Endothelial cell (in vitro differentiated cells): ENCODE measurements at regions not wholly inside any gene's neighbourhood (a gene's known extent, or its start where the extent isn't known, plus 50 kb on each side); places are given as distances from the start of the nearest gene placed in this dataset.
"Not testable (repeated sequence)": the region's sequence is repeated elsewhere in the genome, so short reads cannot be mapped to it uniquely, and the experiment has no call there.

Source experiments
- DNase-seq: peaks from one replicate; pipeline ENCODE4 v3.0.0; 2021; ENCODE audit warnings: low spot score
- H3K27ac Mint-ChIP-seq: one replicate; pipeline ENCODE4 v1.8.0; 2021; ENCODE audit warnings: mixed read lengths, inconsistent platforms; ENCODE audit not compliant: unreplicated experiment
- H3K27me3 Mint-ChIP-seq: one replicate; pipeline ENCODE4 v1.8.0; 2021; ENCODE audit warnings: mild to moderate bottlenecking, moderate library complexity, mixed read lengths, inconsistent platforms; ENCODE audit not compliant: unreplicated experiment
- H3K36me3 Mint-ChIP-seq: one replicate; pipeline ENCODE4 v1.8.0; 2021; ENCODE audit warnings: mild to moderate bottlenecking, low read depth, mixed read lengths, inconsistent platforms; ENCODE audit not compliant: unreplicated experiment
- H3K4me1 Mint-ChIP-seq: one replicate; pipeline ENCODE4 v1.8.0; 2021; ENCODE audit warnings: mild to moderate bottlenecking, mixed read lengths, inconsistent platforms; ENCODE audit not compliant: unreplicated experiment
- H3K4me3 Mint-ChIP-seq: one replicate; pipeline ENCODE4 v1.8.0; 2021; ENCODE audit warnings: mild to moderate bottlenecking, mixed read lengths, inconsistent platforms; ENCODE audit not compliant: unreplicated experiment
- H3K9me3 Mint-ChIP-seq: one replicate; pipeline ENCODE4 v1.8.0; 2021; ENCODE audit warnings: mixed read lengths, inconsistent platforms; ENCODE audit not compliant: unreplicated experiment
- CTCF ChIP-seq: fragments of 200-600 bp; sonication (generic); IDR thresholded peaks from one replicate; pipeline ENCODE4 v1.5.0; 2021; ENCODE audit warnings: antibody characterized with exemption; ENCODE audit not compliant: unreplicated experiment

- H3K36me3 Mint-ChIP-seq = no peaks in the 10 kb centered on the region
- no peak for TF ChIP-seq CTCF
- no peak for DNase-seq
- H3K9me3 Mint-ChIP-seq = no peaks in the 10 kb centered on the region
- H3K27ac Mint-ChIP-seq = no peak overlapping the region
- no peak overlapping the region for H3K4me3 Mint-ChIP-seq
- no peaks in the 10 kb centered on the region for H3K27me3 Mint-ChIP-seq
- peaks cover 2% of the 10 kb centered on the region for H3K4me1 Mint-ChIP-seq
Measured at GRCh38 chr6:92681401-92681800, 738.0 kb downstream of the EPHA7 start.

GRCh38 chr6:92671462-92671861, 747.9 kb downstream of the EPHA7 start:
- H3K4me3 Mint-ChIP-seq, DNase-seq, H3K27me3 Mint-ChIP-seq, H3K4me1 Mint-ChIP-seq, H3K27ac Mint-ChIP-seq, H3K9me3 Mint-ChIP-seq, H3K36me3 Mint-ChIP-seq: not testable (repeated sequence)

- H3K36me3 Mint-ChIP-seq = no peaks in the 10 kb centered on the region
- TF ChIP-seq CTCF = no peak
Measured at GRCh38 chr6:92667843-92668242, 751.5 kb downstream of the EPHA7 start.

GRCh38 chr6:92648364-92649086, 770.8 kb downstream of the EPHA7 start:
- Mint-ChIP-seq H3K4me1 (no peaks in the 10 kb centered on the region), H3K27me3 (peaks cover 4% of the 10 kb centered on the region), H3K27ac (no peak overlapping the region), H3K4me3 (no peak overlapping the region), H3K9me3 (no peaks in the 10 kb centered on the region), H3K36me3 (no peaks in the 10 kb centered on the region)
- no peak for DNase-seq
- TF ChIP-seq CTCF = no peak

More at GRCh38 chr6:92667843-92668242, 751.5 kb downstream of the EPHA7 start:
- H3K9me3 Mint-ChIP-seq = no peaks in the 10 kb centered on the region
- H3K27ac Mint-ChIP-seq = peak overlapping the region; percentile 10
- H3K4me3 Mint-ChIP-seq = no peak overlapping the region
- H3K4me1 Mint-ChIP-seq = no peaks in the 10 kb centered on the region
- DNase-seq = no peak
- H3K27me3 Mint-ChIP-seq = no peaks in the 10 kb centered on the region

- TF ChIP-seq CTCF = no peak
- DNase-seq = no peak
- Mint-ChIP-seq H3K4me3 (no peak overlapping the region), H3K27ac (no peak overlapping the region), H3K4me1 (no peaks in the 10 kb centered on the region), H3K27me3 (peaks cover 4% of the 10 kb centered on the region), H3K36me3 (no peaks in the 10 kb centered on the region), H3K9me3 (no peaks in the 10 kb centered on the region)
Measured at GRCh38 chr6:92647630-92648029, 771.7 kb downstream of the EPHA7 start.
